ENCODE measurements at regions not wholly inside any gene's neighbourhood (a gene's known extent, or its start where the extent isn't known, plus 50 kb on each side); places are given as distances from the start of the nearest gene placed in this dataset.

- TF ChIP-seq CTCF (IDR thresholded peaks at IDR 0.05 in 4 of 5, conservative IDR thresholded peaks at IDR 0.05 in 1 of 5) = no peak
- no peak for TF ChIP-seq POLR2A (IDR thresholded peaks at IDR 0.05)
Observed at GRCh38 chr14:58812050-58812910, 174.5 kb downstream of the DACT1 start.

Data from gastrocnemius medialis (tissue), 4 donors.